ENCODE measurements at regions not wholly inside any gene's neighbourhood (a gene's known extent, or its start where the extent isn't known, plus 50 kb on each side); places are given as distances from the start of the nearest gene placed in this dataset.

DNA sequence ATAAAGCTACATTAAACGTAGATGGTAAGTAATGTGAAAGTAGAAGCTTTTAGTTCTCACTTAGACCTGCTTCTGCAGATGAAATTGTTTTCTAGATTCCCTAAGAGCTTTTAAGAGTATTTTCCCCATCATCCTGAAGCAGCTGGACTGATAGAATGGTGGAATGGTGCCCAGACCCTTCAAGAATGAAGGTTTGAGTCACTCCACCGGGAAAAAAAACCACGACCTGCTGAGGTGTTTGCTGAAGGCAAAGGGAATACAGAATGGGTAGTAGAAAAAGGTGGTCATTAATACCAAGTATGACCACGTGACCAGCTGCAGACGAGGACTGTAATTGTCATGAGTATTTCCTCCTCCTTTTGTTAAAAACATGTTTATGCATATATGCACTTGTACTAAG, 79.2 kb upstream of the PTPRZ1 start:
- Histone ChIP-seq H3K27ac (no peak overlapping the region), H3K27me3 (ENCODE audit: low read depth) (no peaks in the 10 kb centered on the region), H3K4me1 (no peaks in the 10 kb centered on the region), H3K36me3 (no peaks in the 10 kb centered on the region), H3K4me3 (no peak overlapping the region), H3K9me3 (no peaks in the 10 kb centered on the region)
- intact Hi-C loops (cut with DNase I), result no loop called here
- DNase-seq, result no peak
- TF ChIP-seq, protein P1, sequence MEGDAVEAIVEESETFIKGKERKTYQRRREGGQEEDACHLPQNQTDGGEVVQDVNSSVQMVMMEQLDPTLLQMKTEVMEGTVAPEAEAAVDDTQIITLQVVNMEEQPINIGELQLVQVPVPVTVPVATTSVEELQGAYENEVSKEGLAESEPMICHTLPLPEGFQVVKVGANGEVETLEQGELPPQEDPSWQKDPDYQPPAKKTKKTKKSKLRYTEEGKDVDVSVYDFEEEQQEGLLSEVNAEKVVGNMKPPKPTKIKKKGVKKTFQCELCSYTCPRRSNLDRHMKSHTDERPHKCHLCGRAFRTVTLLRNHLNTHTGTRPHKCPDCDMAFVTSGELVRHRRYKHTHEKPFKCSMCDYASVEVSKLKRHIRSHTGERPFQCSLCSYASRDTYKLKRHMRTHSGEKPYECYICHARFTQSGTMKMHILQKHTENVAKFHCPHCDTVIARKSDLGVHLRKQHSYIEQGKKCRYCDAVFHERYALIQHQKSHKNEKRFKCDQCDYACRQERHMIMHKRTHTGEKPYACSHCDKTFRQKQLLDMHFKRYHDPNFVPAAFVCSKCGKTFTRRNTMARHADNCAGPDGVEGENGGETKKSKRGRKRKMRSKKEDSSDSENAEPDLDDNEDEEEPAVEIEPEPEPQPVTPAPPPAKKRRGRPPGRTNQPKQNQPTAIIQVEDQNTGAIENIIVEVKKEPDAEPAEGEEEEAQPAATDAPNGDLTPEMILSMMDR (IDR thresholded peaks at IDR 0.05), result no peak
- ATAC-seq, result no peak

DNA sequence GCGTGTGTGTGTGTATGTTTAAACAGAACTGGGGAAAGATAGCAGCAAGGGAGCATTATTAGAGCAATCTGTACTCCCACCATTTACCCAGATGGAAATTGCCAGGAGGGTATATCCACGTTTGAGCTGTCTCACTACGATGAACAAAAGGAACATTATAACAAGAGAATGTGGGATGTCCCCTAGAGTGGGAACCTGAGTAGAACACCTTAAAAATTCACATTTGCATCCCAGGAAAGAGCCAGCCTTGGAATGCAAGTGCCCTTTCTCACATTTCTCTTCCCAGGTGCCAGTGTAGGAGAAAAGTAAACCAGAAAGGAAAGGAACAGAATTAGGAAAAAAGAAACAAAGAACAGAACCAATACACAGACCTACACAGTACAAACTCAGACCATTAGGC, 95.3 kb upstream of the PTPRZ1 start:
- TF ChIP-seq, protein P1 (IDR thresholded peaks at IDR 0.05), result no peak
- Histone ChIP-seq H3K27ac (no peak overlapping the region), H3K9me3 (no peaks in the 10 kb centered on the region), H3K4me3 (no peak overlapping the region), H3K4me1 (no peaks in the 10 kb centered on the region), H3K36me3 (no peaks in the 10 kb centered on the region), H3K27me3 (ENCODE audit: low read depth) (no peaks in the 10 kb centered on the region)
- no peak for DNase-seq
- no peak for ATAC-seq
- intact Hi-C loops (cut with DNase I), result no loop called here

DNA sequence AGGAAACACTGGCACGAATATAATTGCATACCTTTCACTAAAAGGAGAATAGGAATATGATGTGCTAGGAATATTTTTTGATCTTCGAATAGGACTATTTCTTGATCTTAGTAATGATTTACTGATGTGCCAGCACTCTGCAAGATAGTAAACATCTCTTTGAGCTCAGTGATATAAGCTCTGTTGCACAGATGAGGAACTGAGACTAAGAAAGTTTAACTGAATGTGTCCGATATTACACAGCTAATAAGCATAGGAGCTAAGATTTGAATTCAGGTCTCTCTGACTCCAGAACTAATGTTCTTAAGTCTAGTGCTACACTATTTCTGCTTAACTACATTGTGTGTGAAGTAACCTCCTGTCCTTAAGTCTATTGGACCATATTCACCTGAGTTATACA, 98.4 kb upstream of the PTPRZ1 start:
- Histone ChIP-seq H3K4me1 (no peaks in the 10 kb centered on the region), H3K27ac (no peak overlapping the region), H3K9me3 (no peaks in the 10 kb centered on the region), H3K27me3 (ENCODE audit: low read depth) (no peaks in the 10 kb centered on the region), H3K4me3 (no peak overlapping the region), H3K36me3 (no peaks in the 10 kb centered on the region)
- ATAC-seq, result no peak
- TF ChIP-seq, protein P1 (IDR thresholded peaks at IDR 0.05), result no peak
- DNase-seq, result no peak
- intact Hi-C loops (cut with DNase I), result no loop called here

DNA sequence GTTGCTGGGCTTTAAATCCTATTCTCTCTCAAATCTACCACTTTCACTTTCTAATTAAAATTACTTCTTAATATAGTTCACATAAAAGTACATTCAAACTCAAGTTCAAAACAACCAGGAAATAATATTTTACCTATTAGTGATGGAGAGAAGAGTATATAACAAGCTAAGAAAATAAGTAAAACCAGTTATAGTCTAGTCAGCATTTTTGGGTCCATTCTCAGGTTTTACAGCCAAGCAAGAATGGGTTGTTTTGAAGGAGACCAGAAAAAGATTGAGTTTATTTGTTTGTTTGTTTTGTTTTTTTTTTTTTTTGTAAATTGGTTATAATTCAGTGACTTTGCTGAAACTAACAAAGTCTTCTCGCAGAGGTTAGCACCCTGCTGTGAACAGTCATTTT, 106.3 kb upstream of the PTPRZ1 start:
- Histone ChIP-seq H3K36me3 (no peaks in the 10 kb centered on the region), H3K27me3 (ENCODE audit: low read depth) (no peaks in the 10 kb centered on the region), H3K4me3 (no peak overlapping the region), H3K27ac (no peak overlapping the region), H3K4me1 (no peaks in the 10 kb centered on the region), H3K9me3 (no peaks in the 10 kb centered on the region)
- no peak for DNase-seq
- intact Hi-C loops (cut with DNase I), result no loop called here
- TF ChIP-seq, protein P1 (IDR thresholded peaks at IDR 0.05), result no peak
- no peak for ATAC-seq

DNA sequence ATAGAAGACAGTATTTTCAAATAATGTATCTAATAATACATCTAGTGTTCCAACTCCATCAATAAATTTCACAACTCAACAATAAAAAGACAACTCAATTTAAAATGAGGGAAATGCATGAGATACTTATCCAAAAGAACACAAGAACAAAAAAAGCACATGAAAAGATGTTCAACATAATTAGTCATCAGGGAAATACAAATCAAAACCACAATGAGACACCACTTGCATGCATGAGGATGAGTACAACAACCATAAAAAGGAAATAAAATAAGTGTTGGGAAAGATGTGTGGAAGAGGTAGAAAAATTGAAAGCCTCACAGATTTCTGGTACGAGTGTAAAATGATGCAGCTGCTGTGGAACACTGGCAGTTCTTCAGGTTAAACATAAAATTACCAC, 111.6 kb upstream of the PTPRZ1 start:
- no peak overlapping the region for H3K27ac ChIP-seq
- no peaks in the 10 kb centered on the region for H3K36me3 ChIP-seq
- no peak overlapping the region for H3K4me3 ChIP-seq
- H3K9me3 ChIP-seq, result no peaks in the 10 kb centered on the region
- TF ChIP-seq, protein P1 (IDR thresholded peaks at IDR 0.05), result no peak
- no peak for DNase-seq
- ATAC-seq, result no peak
- no peaks in the 10 kb centered on the region for H3K4me1 ChIP-seq
- intact Hi-C loops (cut with DNase I), result no loop called here
- H3K27me3 ChIP-seq (ENCODE audit: low read depth), result no peaks in the 10 kb centered on the region

Measured in lower lobe of right lung (tissue), 2 donors.